ENCODE measurements at regions not wholly inside any gene's neighbourhood (a gene's known extent, or its start where the extent isn't known, plus 50 kb on each side); places are given as distances from the start of the nearest gene placed in this dataset.

- no peak for TF ChIP-seq POLR2AphosphoS5 (IDR thresholded peaks at IDR 0.05; ENCODE audit: low read depth, low read length)
- no peak for TF ChIP-seq TAF1 (IDR thresholded peaks at IDR 0.05; ENCODE audit: low read depth, low read length)
These were observed 78.5 kb upstream of the LANCL2 start for GRCh38 chr7:55286666-55287065.
